Choroid plexus epithelial cell (primary cell): ENCODE measurements at regions not wholly inside any gene's neighbourhood (a gene's known extent, or its start where the extent isn't known, plus 50 kb on each side); places are given as distances from the start of the nearest gene placed in this dataset.

ENCODE experiments used
- DNase-seq: peaks from one replicate; pipeline ENCODE4 v3.0.0-alpha.2; 2010; ENCODE audit warnings: low read depth
- H3K4me3 ChIP-seq: 2 replicates; pipeline ENCODE4 v1.5.1; 2011; ENCODE audit warnings: low read depth, mild to moderate bottlenecking, control low read depth, low read length, moderate library complexity
- TF ChIP-seq, protein P1 (sequence below): conservative IDR thresholded peaks from 2 replicates; pipeline ENCODE4 v1.5.1; 2011; ENCODE audit warnings: low read depth, mild to moderate bottlenecking, control low read depth, inconsistent platforms, low read length, moderate library complexity

- TF ChIP-seq, protein P1, sequence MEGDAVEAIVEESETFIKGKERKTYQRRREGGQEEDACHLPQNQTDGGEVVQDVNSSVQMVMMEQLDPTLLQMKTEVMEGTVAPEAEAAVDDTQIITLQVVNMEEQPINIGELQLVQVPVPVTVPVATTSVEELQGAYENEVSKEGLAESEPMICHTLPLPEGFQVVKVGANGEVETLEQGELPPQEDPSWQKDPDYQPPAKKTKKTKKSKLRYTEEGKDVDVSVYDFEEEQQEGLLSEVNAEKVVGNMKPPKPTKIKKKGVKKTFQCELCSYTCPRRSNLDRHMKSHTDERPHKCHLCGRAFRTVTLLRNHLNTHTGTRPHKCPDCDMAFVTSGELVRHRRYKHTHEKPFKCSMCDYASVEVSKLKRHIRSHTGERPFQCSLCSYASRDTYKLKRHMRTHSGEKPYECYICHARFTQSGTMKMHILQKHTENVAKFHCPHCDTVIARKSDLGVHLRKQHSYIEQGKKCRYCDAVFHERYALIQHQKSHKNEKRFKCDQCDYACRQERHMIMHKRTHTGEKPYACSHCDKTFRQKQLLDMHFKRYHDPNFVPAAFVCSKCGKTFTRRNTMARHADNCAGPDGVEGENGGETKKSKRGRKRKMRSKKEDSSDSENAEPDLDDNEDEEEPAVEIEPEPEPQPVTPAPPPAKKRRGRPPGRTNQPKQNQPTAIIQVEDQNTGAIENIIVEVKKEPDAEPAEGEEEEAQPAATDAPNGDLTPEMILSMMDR, result no peak
- no peak for DNase-seq
- H3K4me3 ChIP-seq, result no peak overlapping the region
These were observed 59.3 kb upstream of the APBB1IP start for GRCh38 chr10:26378861-26379294.

DNA sequence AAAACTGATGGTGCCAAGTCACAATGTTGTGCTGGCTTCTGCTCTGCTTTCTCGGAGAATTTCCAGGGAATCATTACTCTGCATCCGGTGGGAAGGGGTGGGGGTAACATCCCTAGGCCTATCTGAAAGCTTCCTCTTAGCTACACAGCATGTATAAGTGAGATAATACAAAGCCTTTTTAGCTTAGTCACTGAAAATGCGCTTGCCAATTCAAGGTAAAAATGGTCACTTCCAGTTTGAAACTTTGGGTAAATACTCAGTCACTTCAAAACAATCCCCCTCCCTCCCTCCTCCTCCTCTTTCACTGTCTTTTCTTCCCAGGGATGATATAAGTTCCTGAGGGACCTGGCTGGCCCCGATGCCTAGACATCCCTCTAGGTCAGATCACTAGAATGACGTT is 57.3 kb upstream of the APBB1IP start:
- H3K4me3 ChIP-seq, result no peak overlapping the region
- DNase-seq, result no peak
- TF ChIP-seq, protein P1, result no peak

DNA sequence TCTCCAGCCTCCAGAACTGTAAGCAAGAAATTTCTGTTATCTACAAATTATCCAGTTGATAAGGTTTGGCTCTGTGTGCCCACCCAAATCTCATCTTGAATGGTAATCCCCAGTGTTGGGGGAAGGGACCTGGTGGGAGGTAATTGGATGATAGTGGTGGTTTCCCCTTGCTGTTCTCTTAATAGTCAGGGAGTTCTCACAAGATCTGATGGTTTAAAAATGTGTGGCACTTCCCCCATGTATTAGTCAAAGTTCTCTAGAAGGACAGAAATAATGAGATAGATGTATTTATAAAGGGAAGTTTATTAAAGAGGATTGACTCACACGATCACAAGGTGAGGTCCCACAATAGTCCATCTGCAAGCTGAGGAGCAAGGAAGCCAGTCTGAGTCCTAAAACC is 56.2 kb upstream of the APBB1IP start:
- TF ChIP-seq, protein P1, result no peak
- no peak for DNase-seq
- no peak overlapping the region for H3K4me3 ChIP-seq

DNA sequence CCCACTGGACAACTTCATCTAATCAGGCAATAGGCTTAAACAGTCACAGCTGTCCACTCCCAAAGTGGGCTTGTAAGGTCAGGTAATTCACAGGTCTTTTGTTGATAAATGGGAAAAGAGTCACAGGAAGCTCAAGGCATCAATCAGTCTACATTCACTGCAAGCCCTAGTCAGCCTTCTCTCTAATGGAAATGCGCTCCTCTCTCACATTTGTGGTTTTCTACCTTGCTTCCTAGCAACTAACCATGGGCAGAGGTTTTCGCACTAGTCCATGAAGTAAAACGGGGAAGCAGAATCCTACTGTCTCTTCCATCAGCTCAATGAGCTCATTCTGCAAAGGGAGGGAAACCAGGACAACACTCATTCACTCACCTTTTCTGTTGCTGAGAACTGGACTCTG is 53.5 kb upstream of the APBB1IP start:
- H3K4me3 ChIP-seq, result no peak overlapping the region
- TF ChIP-seq, protein P1, result no peak
- DNase-seq, result no peak

DNA sequence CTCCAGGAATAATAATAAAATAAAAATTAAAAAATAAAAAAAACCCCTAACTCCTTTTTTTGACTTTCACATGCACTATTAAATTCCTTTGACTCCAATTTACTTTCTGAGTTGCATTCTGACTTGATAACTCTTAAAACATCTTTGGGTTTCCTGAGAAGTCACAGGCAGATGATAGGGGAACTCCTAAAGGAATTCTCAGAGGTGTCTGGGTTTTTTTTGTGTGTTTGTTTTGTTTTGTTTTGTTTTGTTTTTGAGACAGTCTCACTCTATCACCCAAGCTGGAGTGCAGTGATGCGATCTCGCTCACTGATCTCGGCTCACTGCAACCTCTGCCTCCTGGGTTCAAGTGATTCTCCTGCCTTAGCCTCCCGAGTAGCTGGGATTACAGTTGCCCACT is 52.7 kb upstream of the APBB1IP start:
- no peak for DNase-seq
- TF ChIP-seq, protein P1, result no peak
- H3K4me3 ChIP-seq, result no peak overlapping the region

DNA sequence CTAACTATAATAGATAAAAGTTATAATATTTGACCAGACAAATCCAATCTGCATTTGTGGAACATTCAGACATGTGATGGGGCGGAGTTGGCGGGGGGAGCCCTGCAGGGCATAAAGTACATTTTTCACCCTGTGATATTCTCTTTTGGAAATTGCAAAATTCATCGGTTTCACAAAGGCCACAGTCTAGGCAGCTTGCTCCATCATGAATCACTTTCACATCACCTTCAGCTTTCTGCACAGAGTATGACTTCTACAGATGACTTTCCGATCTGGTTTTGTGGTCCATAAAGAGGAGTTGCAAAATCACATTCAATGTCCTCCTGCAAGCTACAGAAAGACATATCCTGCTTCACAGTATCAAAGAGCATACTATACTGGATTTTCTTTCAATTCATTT is 51.4 kb upstream of the APBB1IP start:
- TF ChIP-seq, protein P1, result no peak
- H3K4me3 ChIP-seq, result no peak overlapping the region
- no peak for DNase-seq
